Upper lobe of right lung (tissue), 1 donor: ENCODE measurements at regions not wholly inside any gene's neighbourhood (a gene's known extent, or its start where the extent isn't known, plus 50 kb on each side); places are given as distances from the start of the nearest gene placed in this dataset.

Experiments used
- ATAC-seq: fragments of 200-7000 bp; cut with Tn5 transposase; one replicate; pipeline ENCODE4 v1.9.1; 2020; ENCODE audit warnings: mild to moderate bottlenecking, moderate library complexity
- DNase-seq: peaks from one replicate; pipeline ENCODE4 v3.0.0-alpha.2; 2020
- H3K27ac ChIP-seq: fragments of 200-600 bp; one replicate; pipeline ENCODE4 v1.8.0; 2022
- H3K27me3 ChIP-seq: fragments of 200-600 bp; one replicate; pipeline ENCODE4 v1.8.0; 2022; ENCODE audit warnings: mild to moderate bottlenecking
- H3K36me3 ChIP-seq: fragments of 200-600 bp; one replicate; pipeline ENCODE4 v1.8.0; 2022
- H3K4me1 ChIP-seq: fragments of 200-600 bp; one replicate; pipeline ENCODE4 v1.8.0; 2022
- H3K4me3 ChIP-seq: fragments of 200-600 bp; one replicate; pipeline ENCODE4 v1.8.0; 2022; ENCODE audit warnings: mild to moderate bottlenecking
- H3K9me3 ChIP-seq: fragments of 200-600 bp; one replicate; pipeline ENCODE4 v1.8.0; 2022
- intact Hi-C: fragments of 100-400 bp; cut with DNase I; formaldehyde crosslinking; loops from one replicate; pipeline ENCODE4 v1.11.0; 2022
- TF ChIP-seq, protein P1 (sequence below): fragments of 200-600 bp; IDR thresholded peaks from one replicate; pipeline ENCODE4 v1.8.0; 2022; ENCODE audit warnings: antibody characterized with exemption
- donor health status: DM: no; HTN: yes; CAD: no; lungs with severe emphysema.

DNA sequence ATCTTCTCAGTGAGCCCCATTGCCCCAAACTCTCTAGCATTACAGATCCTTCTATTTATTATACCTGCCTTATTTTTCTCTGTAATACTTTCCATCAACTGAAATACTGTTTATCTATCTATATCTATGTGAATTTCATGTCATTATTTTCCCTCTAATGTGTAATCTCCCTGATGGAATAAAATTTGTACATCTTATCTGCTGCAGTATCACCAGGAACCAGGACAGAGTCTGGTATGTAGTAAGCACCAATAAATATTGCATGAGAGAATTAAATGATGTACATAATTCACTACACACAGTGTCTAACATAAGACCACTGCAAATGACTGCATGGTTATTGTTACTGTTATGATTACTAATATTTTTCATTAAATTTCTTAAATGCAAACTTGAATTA, 759.1 kb downstream of the PRELID2 start:
- intact Hi-C loops = no loop called here

DNA sequence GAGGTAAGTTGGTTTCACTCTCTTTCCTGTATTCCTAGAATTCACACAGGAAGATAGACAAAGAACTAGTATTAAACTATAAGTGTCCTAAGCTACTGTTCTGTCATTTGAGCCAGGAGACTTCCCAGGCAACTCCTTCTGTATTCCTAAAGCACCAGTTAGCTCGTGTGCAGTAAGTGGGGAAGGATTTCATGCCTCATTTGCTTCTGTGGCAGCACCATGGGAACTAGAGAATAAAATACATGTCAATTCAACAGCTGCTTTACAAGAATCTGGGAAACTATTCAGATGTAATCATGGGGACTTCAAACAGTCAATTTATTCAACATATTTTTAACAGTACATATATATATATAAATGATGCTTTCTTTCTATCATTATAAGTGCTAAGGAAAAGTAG, 762.3 kb downstream of the PRELID2 start:
- no peaks in the 10 kb centered on the region for H3K36me3 ChIP-seq
- no peak for DNase-seq
- H3K9me3 ChIP-seq = no peaks in the 10 kb centered on the region
- H3K4me3 ChIP-seq = no peak overlapping the region
- TF ChIP-seq, protein P1, sequence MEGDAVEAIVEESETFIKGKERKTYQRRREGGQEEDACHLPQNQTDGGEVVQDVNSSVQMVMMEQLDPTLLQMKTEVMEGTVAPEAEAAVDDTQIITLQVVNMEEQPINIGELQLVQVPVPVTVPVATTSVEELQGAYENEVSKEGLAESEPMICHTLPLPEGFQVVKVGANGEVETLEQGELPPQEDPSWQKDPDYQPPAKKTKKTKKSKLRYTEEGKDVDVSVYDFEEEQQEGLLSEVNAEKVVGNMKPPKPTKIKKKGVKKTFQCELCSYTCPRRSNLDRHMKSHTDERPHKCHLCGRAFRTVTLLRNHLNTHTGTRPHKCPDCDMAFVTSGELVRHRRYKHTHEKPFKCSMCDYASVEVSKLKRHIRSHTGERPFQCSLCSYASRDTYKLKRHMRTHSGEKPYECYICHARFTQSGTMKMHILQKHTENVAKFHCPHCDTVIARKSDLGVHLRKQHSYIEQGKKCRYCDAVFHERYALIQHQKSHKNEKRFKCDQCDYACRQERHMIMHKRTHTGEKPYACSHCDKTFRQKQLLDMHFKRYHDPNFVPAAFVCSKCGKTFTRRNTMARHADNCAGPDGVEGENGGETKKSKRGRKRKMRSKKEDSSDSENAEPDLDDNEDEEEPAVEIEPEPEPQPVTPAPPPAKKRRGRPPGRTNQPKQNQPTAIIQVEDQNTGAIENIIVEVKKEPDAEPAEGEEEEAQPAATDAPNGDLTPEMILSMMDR = no peak
- intact Hi-C loops = no loop called here
- no peak overlapping the region for H3K27ac ChIP-seq
- no peaks in the 10 kb centered on the region for H3K27me3 ChIP-seq
- ATAC-seq = no peak
- H3K4me1 ChIP-seq = no peaks in the 10 kb centered on the region

More for the DNA sequence above, 759.1 kb downstream of the PRELID2 start:
- H3K27me3 ChIP-seq = no peaks in the 10 kb centered on the region
- ATAC-seq (no peak), DNase-seq (no peak)
- TF ChIP-seq, protein P1 = no peak
- H3K4me1 ChIP-seq = no peaks in the 10 kb centered on the region
- H3K36me3 ChIP-seq = no peaks in the 10 kb centered on the region
- no peak overlapping the region for H3K4me3 ChIP-seq
- no peak overlapping the region for H3K27ac ChIP-seq
- no peaks in the 10 kb centered on the region for H3K9me3 ChIP-seq

DNA sequence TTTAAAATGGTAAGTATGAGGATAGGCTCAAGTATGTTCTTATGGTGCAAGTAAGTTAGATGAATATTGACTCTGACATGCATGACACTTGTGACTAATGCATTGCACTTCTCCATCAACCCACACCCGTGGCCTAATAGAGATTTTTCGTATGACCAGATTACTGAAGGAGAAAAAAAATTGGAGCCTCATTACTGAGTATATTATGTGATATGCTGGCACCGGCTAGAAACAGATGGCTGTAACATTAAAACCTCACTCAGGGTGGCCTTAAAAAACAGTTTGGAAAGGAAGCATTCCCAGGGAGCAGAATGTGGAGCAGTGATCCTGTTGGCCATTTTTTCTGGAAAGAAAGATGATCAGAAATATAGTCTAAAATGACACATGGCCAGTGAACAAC, 766.4 kb downstream of the PRELID2 start:
- intact Hi-C loops = no loop called here
- ATAC-seq (no peak), DNase-seq (no peak)
- no peak overlapping the region for H3K27ac ChIP-seq
- no peaks in the 10 kb centered on the region for H3K36me3 ChIP-seq
- TF ChIP-seq, protein P1 = no peak
- no peak overlapping the region for H3K4me3 ChIP-seq
- no peaks in the 10 kb centered on the region for H3K9me3 ChIP-seq
- H3K27me3 ChIP-seq = no peaks in the 10 kb centered on the region
- H3K4me1 ChIP-seq = no peaks in the 10 kb centered on the region

DNA sequence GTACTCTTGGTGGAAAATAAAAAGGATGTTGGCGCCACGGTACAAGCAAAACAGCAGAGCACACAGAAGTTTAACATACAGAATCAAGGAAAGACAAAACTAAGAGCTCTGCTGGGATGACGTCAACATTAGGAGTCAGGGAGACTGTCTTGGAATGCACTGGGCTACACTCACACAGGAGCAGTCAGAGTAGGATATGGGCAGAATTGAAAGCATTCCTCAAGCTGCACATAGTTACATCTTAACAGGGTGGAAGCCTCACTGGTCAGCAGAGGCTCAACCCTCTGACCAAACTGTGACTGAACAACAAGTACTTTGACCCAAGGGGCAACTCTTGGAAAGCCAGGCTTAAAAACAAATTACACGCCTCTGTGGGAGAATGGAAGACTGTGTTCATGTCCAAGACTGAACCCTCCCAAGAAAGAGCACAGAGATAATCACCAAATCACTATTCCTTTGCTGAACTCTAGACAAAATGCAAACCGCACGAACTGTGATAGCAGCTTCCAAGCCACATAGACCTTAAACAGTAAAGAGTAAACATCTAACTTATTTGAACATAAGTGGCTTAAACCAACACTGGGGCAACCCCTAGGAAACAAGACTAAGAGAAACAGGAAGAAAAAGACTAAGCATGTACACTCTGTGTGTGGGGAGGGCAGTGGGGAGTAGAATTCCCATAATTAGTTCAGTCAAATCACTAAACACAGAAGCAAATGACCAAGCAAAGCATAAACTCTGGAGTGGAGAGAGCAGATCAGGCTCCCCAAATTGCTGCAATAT, 772.7 kb downstream of the PRELID2 start:
- no peak for ATAC-seq
- TF ChIP-seq, protein P1 = no peak
- intact Hi-C loops = no loop called here
- Histone ChIP-seq H3K27ac (no peak overlapping the region), H3K4me1 (no peaks in the 10 kb centered on the region), H3K27me3 (no peaks in the 10 kb centered on the region), H3K4me3 (no peak overlapping the region), H3K9me3 (no peaks in the 10 kb centered on the region), H3K36me3 (no peaks in the 10 kb centered on the region)
- no peak for DNase-seq

DNA sequence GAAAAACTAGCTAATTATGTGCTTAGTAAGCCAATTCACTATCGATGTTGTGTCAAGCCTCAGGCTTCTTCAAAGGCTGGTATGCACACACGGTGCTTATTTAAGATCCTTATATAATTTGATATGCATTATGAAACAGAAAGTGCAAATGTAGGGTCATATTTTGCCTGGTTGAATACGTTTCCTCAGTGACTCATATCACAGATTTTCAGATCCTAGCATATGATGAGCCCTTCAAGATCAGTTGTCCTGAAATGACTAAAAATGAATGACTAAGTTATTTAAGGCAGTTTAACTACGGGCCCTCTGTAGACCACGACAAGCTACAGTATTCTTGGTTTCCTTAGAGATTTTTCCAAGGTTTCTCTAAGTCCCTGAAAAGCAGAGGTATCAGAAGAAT, 778.3 kb downstream of the PRELID2 start:
- no peak for ATAC-seq
- no peak overlapping the region for H3K4me3 ChIP-seq
- no peak overlapping the region for H3K27ac ChIP-seq
- H3K36me3 ChIP-seq = no peaks in the 10 kb centered on the region
- TF ChIP-seq, protein P1 = no peak
- no peak for DNase-seq
- no peaks in the 10 kb centered on the region for H3K9me3 ChIP-seq
- H3K27me3 ChIP-seq = no peaks in the 10 kb centered on the region
- no peaks in the 10 kb centered on the region for H3K4me1 ChIP-seq
- intact Hi-C loops = no loop called here

DNA sequence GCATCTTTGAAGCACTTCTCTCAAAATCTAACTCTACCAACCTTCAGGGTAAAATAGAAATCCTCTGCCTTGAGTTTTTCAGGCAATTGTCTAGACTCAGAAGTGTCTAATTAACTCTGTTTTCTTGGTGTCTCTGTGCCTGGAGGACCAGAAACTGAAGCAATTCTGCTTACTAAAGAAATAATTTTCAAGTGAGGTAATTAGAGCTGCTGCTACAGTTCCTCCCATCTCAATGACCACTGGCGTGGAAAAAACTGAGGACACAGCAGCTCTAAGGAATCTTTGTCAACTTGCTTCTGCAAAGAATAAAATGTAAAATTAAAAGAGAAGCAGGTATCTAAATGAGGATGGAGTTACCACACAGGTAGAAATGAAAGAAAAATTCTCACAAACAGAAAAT, 785.0 kb downstream of the PRELID2 start:
- Histone ChIP-seq H3K4me1 (no peaks in the 10 kb centered on the region), H3K27me3 (no peaks in the 10 kb centered on the region), H3K9me3 (no peaks in the 10 kb centered on the region), H3K27ac (no peak overlapping the region), H3K36me3 (no peaks in the 10 kb centered on the region), H3K4me3 (no peak overlapping the region)
- TF ChIP-seq, protein P1 = no peak
- intact Hi-C loops = no loop called here
- no peak for DNase-seq
- ATAC-seq = no peak
